Esophagus muscularis mucosa (tissue), 4 donors: ENCODE measurements at regions not wholly inside any gene's neighbourhood (a gene's known extent, or its start where the extent isn't known, plus 50 kb on each side); places are given as distances from the start of the nearest gene placed in this dataset.
A peak's percentile ranks its signal among the peaks of the same experiment; 100 is the strongest.

ENCODE experiments used
- DNase-seq: peaks from one replicate; pipeline ENCODE4 v3.0.0-alpha.2; 2017; ENCODE audit errors: extremely low spot score
- H3K27ac ChIP-seq, 4 donors: fragments of 200-600 bp; sonication (generic); replicated peaks in 1 of 4; 1 replicate in 3 of 4; 2 replicates in 1 of 4; pipeline ENCODE4 v1.5.1; 2016 to 2019; ENCODE audit warnings: mild to moderate bottlenecking in 1 of 4
- H3K27me3 ChIP-seq, 4 donors: fragments of 200-600 bp; sonication (generic); one replicate each; pipeline versions ENCODE4 v1.5.1 to v1.6.0; 2016 to 2019
- H3K36me3 ChIP-seq, 4 donors: fragments of 200-600 bp; sonication (generic); one replicate each; pipeline ENCODE4 v1.5.1; 2016 to 2019
- H3K4me1 ChIP-seq, 4 donors: fragments of 200-600 bp; sonication (generic); one replicate each; pipeline ENCODE4 v1.5.1; 2016 to 2019
- H3K4me3 ChIP-seq, 4 donors: fragments of 200-600 bp; sonication (generic); 1 replicate in 2 of 4; 2 replicates in 2 of 4; pipeline ENCODE4 v1.5.1; 2016 to 2019; ENCODE audit warnings: mild to moderate bottlenecking in 4 of 4, moderate library complexity in 1 of 4
- H3K9me3 ChIP-seq, 4 donors: fragments of 200-600 bp; sonication (generic); 1 replicate in 3 of 4; 2 replicates in 1 of 4; pipeline ENCODE4 v1.5.1; 2016 to 2019
- CTCF ChIP-seq, 3 experiments: fragments of 200-600 bp in 2 of 3; fragments of 450-650 bp in 1 of 3; sonication (generic) in 2 of 3; IDR thresholded peaks; one replicate each; pipeline ENCODE4 v1.5.1; 2017 to 2019; ENCODE audit warnings: antibody characterized with exemption in 3 of 3, mild to moderate bottlenecking in 2 of 3, moderate library complexity in 1 of 3
- EP300 ChIP-seq: sonication (generic); formaldehyde crosslinking; IDR thresholded peaks from one replicate; pipeline ENCODE4 v1.6.1; 2017; ENCODE audit warnings: antibody characterized with exemption
- POLR2A ChIP-seq: fragments of 450-650 bp; IDR thresholded peaks from one replicate; pipeline ENCODE4 v1.6.1; 2017; ENCODE audit warnings: antibody characterized with exemption, moderate library complexity, mild to moderate bottlenecking, low read depth
- POLR2AphosphoS5 ChIP-seq, 2 donors: sonication (generic); formaldehyde crosslinking; IDR thresholded peaks; one replicate each; pipeline ENCODE4 v1.6.1; 2017; ENCODE audit warnings: antibody characterized with exemption in 2 of 2
- WGBS: methylation state at CpG from one replicate; pipeline ENCODE4 v1.1.5; 2018; 5-methylcytosine and 5-hydroxymethylcytosine counted together
- intact Hi-C: fragments of 100-400 bp; cut with DNase I; formaldehyde crosslinking; loops from one replicate; pipeline ENCODE4 v1.15.1; 2023

- DNase-seq, result no peak
- H3K27me3 ChIP-seq, result no peaks in the 10 kb centered on the region
- intact Hi-C loops, result no loop called here
- no peaks in the 10 kb centered on the region for H3K9me3 ChIP-seq
- H3K4me1 ChIP-seq, result no peaks in the 10 kb centered on the region
- H3K36me3 ChIP-seq, result no peaks in the 10 kb centered on the region
- TF ChIP-seq POLR2A, result no peak
- no peak overlapping the region for H3K27ac ChIP-seq
- 88% methylated on average over 2 of the region's 2 CpGs for WGBS
- H3K4me3 ChIP-seq, result no peak overlapping the region
Measured at GRCh38 chr14:62602712-62603111, 442.5 kb downstream of the KCNH5 start.

- TF ChIP-seq POLR2A (no peak), CTCF (IDR thresholded peaks at IDR 0.05) (no peak), EP300 (no peak), POLR2AphosphoS5 (IDR thresholded peaks at IDR 0.05) (no peak)
- Histone ChIP-seq H3K9me3 (no peaks in the 10 kb centered on the region), H3K4me3 (no peak overlapping the region), H3K27me3 (no peaks in the 10 kb centered on the region), H3K27ac (no peak overlapping the region), H3K36me3 (no peaks in the 10 kb centered on the region), H3K4me1 (no peaks in the 10 kb centered on the region)
- WGBS, result 78% methylated on average over 2 of the region's 2 CpGs
- DNase-seq, result no peak
- intact Hi-C loops, result no loop called here
Measured at GRCh38 chr14:62604524-62604923, 440.7 kb downstream of the KCNH5 start.

- no peak for TF ChIP-seq EP300
- no peak for TF ChIP-seq POLR2AphosphoS5 (IDR thresholded peaks at IDR 0.05)
- no peak for TF ChIP-seq CTCF (IDR thresholded peaks at IDR 0.05)
- no peak for TF ChIP-seq POLR2A
- intact Hi-C loops, result no loop called here
- Histone ChIP-seq H3K27ac (no peak overlapping the region), H3K9me3 (no peaks in the 10 kb centered on the region), H3K4me3 (no peak overlapping the region), H3K36me3 (no peaks in the 10 kb centered on the region), H3K27me3 (no peaks in the 10 kb centered on the region), H3K4me1 (no peaks in the 10 kb centered on the region)
- DNase-seq, result no peak
- 13% methylated on average over 3 of the region's 3 CpGs for WGBS
Measured at GRCh38 chr14:62614122-62614521, 431.1 kb downstream of the KCNH5 start.

GRCh38 chr14:62616668-62617067 lies 428.6 kb downstream of the KCNH5 start:
- Histone ChIP-seq H3K4me1 (no peaks in the 10 kb centered on the region), H3K9me3 (no peaks in the 10 kb centered on the region), H3K27ac (no peak overlapping the region), H3K36me3 (no peaks in the 10 kb centered on the region), H3K27me3 (no peaks in the 10 kb centered on the region), H3K4me3 (no peak overlapping the region)
- intact Hi-C loops, result no loop called here
- TF ChIP-seq EP300, result no peak
- TF ChIP-seq POLR2AphosphoS5 (IDR thresholded peaks at IDR 0.05), result no peak
- TF ChIP-seq POLR2A, result no peak
- DNase-seq, result no peak
- WGBS, result 69% methylated on average over 4 of the region's 4 CpGs

GRCh38 chr14:62626416-62626815 lies 418.8 kb downstream of the KCNH5 start:
- TF ChIP-seq EP300 (no peak), POLR2A (no peak), CTCF (IDR thresholded peaks at IDR 0.05) (no peak), POLR2AphosphoS5 (IDR thresholded peaks at IDR 0.05) (no peak)
- H3K4me1 ChIP-seq, result no peaks in the 10 kb centered on the region
- H3K36me3 ChIP-seq, result no peaks in the 10 kb centered on the region
- H3K27ac ChIP-seq, result no peak overlapping the region
- peak; percentile 74 for DNase-seq
- WGBS, result 78% methylated on average over 5 of the region's 5 CpGs
- H3K9me3 ChIP-seq, result no peaks in the 10 kb centered on the region
- H3K27me3 ChIP-seq, result no peaks in the 10 kb centered on the region
- H3K4me3 ChIP-seq, result no peak overlapping the region
- intact Hi-C loops, result no loop called here

GRCh38 chr14:62629176-62629725 lies 416.0 kb downstream of the KCNH5 start:
- no peak overlapping the region for H3K27ac ChIP-seq
- intact Hi-C loops, result no loop called here
- no peaks in the 10 kb centered on the region for H3K27me3 ChIP-seq
- no peak overlapping the region for H3K4me3 ChIP-seq
- H3K4me1 ChIP-seq, result no peaks in the 10 kb centered on the region
- 80% methylated on average over 9 of the region's 9 CpGs for WGBS
- no peak for TF ChIP-seq CTCF (IDR thresholded peaks at IDR 0.05)
- no peak for TF ChIP-seq POLR2A
- TF ChIP-seq EP300, result no peak
- no peak for TF ChIP-seq POLR2AphosphoS5 (IDR thresholded peaks at IDR 0.05)
- H3K36me3 ChIP-seq, result no peaks in the 10 kb centered on the region
- H3K9me3 ChIP-seq, result no peaks in the 10 kb centered on the region
- peak; percentile 60 for DNase-seq
